NT2/D1 (cell line): ENCODE measurements at regions not wholly inside any gene's neighbourhood (a gene's known extent, or its start where the extent isn't known, plus 50 kb on each side); places are given as distances from the start of the nearest gene placed in this dataset.
A peak's percentile ranks its signal among the peaks of the same experiment; 100 is the strongest.

Experiments
- DNase-seq: peaks from one replicate; pipeline ENCODE4 v3.0.0-alpha.2; 2011; ENCODE audit warnings: low read depth, low spot score
- H3K27me3 ChIP-seq: 2 replicates; pipeline ENCODE4 v1.6.0; 2011; ENCODE audit warnings: mild to moderate bottlenecking; ENCODE audit not compliant: insufficient read length, insufficient read depth
- H3K36me3 ChIP-seq: 2 replicates; pipeline ENCODE4 v1.6.1; 2011; ENCODE audit warnings: mild to moderate bottlenecking, low read length, mixed read lengths; ENCODE audit not compliant: insufficient read depth, insufficient read length
- H3K4me1 ChIP-seq: 2 replicates; pipeline ENCODE4 v1.5.1; 2011; ENCODE audit not compliant: insufficient read depth, insufficient read length
- H3K4me3 ChIP-seq: 2 replicates; pipeline ENCODE4 v1.5.1; 2011; ENCODE audit warnings: low read depth; ENCODE audit not compliant: insufficient read length
- H3K9ac ChIP-seq: 2 replicates; pipeline ENCODE4 v1.6.0; 2011; ENCODE audit warnings: low read depth; ENCODE audit not compliant: insufficient read length
- H3K9me3 ChIP-seq: 2 replicates; pipeline ENCODE4 v1.5.1; 2011; ENCODE audit warnings: mild to moderate bottlenecking, low read length; ENCODE audit not compliant: insufficient read depth
- SUZ12 ChIP-seq: IDR thresholded peaks from 2 replicates; pipeline ENCODE4 v1.6.1; 2011; ENCODE audit not compliant: insufficient read length, insufficient read depth; ENCODE audit errors: extremely low read depth
- YY1 ChIP-seq: IDR thresholded peaks from 2 replicates; pipeline ENCODE4 v1.6.1; 2011; ENCODE audit not compliant: insufficient read length, insufficient read depth
- ZNF274 ChIP-seq: IDR thresholded peaks from 2 replicates; pipeline ENCODE4 v1.6.1; 2011; ENCODE audit warnings: mild to moderate bottlenecking, low read depth, low read length

- Histone ChIP-seq H3K9me3 (no peaks in the 10 kb centered on the region), H3K4me1 (no peaks in the 10 kb centered on the region), H3K9ac (no peak overlapping the region), H3K4me3 (no peak overlapping the region), H3K36me3 (no peaks in the 10 kb centered on the region), H3K27me3 (no peaks in the 10 kb centered on the region)
- DNase-seq = peak; percentile 44
- TF ChIP-seq SUZ12 (no peak), YY1 (no peak), ZNF274 (no peak)
Observed at GRCh38 chr9:18208166-18209059, 265.5 kb upstream of the ADAMTSL1 start.

GRCh38 chr9:18215626-18216025 is 258.3 kb upstream of the ADAMTSL1 start:
- Histone ChIP-seq H3K27me3 (no peaks in the 10 kb centered on the region), H3K4me1 (no peaks in the 10 kb centered on the region), H3K9ac (no peak overlapping the region), H3K9me3 (peaks cover 7% of the 10 kb centered on the region; the same call in 1 of the 2 replicates), H3K4me3 (no peak overlapping the region), H3K36me3 (no peaks in the 10 kb centered on the region)
- TF ChIP-seq SUZ12 = no peak
- no peak for TF ChIP-seq ZNF274
- no peak for TF ChIP-seq YY1
- no peak for DNase-seq

- no peak for DNase-seq
- Histone ChIP-seq H3K9ac (no peak overlapping the region), H3K36me3 (no peaks in the 10 kb centered on the region), H3K4me1 (no peaks in the 10 kb centered on the region), H3K4me3 (no peak overlapping the region), H3K27me3 (no peaks in the 10 kb centered on the region), H3K9me3 (peaks cover 7% of the 10 kb centered on the region; the same call in 1 of the 2 replicates)
- no peak for TF ChIP-seq ZNF274
- TF ChIP-seq YY1 = no peak
- no peak for TF ChIP-seq SUZ12
Observed at GRCh38 chr9:18216376-18216775, 257.6 kb upstream of the ADAMTSL1 start.

- Histone ChIP-seq H3K36me3 (no peaks in the 10 kb centered on the region), H3K4me1 (no peaks in the 10 kb centered on the region), H3K9ac (no peak overlapping the region), H3K9me3 (peaks cover 4% of the 10 kb centered on the region; the same call in 1 of the 2 replicates), H3K27me3 (no peaks in the 10 kb centered on the region), H3K4me3 (no peak overlapping the region)
- TF ChIP-seq ZNF274 = no peak
- TF ChIP-seq YY1 = no peak
- TF ChIP-seq SUZ12 = no peak
- DNase-seq = no peak
Observed at GRCh38 chr9:18228101-18228500, 245.9 kb upstream of the ADAMTSL1 start.

GRCh38 chr9:18229992-18230676 is 243.8 kb upstream of the ADAMTSL1 start:
- no peak for TF ChIP-seq YY1
- TF ChIP-seq SUZ12 = no peak
- TF ChIP-seq ZNF274 = no peak
- DNase-seq = no peak
- no peak overlapping the region for H3K9ac ChIP-seq
- no peaks in the 10 kb centered on the region for H3K27me3 ChIP-seq
- no peaks in the 10 kb centered on the region for H3K4me1 ChIP-seq
- no peaks in the 10 kb centered on the region for H3K9me3 ChIP-seq
- H3K4me3 ChIP-seq = no peak overlapping the region
- H3K36me3 ChIP-seq = no peaks in the 10 kb centered on the region

GRCh38 chr9:18233311-18233710 is 240.6 kb upstream of the ADAMTSL1 start:
- Histone ChIP-seq H3K9me3 (no peaks in the 10 kb centered on the region), H3K9ac (no peak overlapping the region), H3K27me3 (no peaks in the 10 kb centered on the region), H3K4me1 (no peaks in the 10 kb centered on the region), H3K36me3 (no peaks in the 10 kb centered on the region), H3K4me3 (no peak overlapping the region)
- no peak for DNase-seq
- TF ChIP-seq ZNF274 = no peak
- no peak for TF ChIP-seq YY1
- no peak for TF ChIP-seq SUZ12

GRCh38 chr9:18233776-18234445 is 240.0 kb upstream of the ADAMTSL1 start:
- no peaks in the 10 kb centered on the region for H3K9me3 ChIP-seq
- no peak overlapping the region for H3K4me3 ChIP-seq
- no peaks in the 10 kb centered on the region for H3K36me3 ChIP-seq
- DNase-seq = no peak
- no peak for TF ChIP-seq YY1
- no peak for TF ChIP-seq SUZ12
- TF ChIP-seq ZNF274 = no peak
- H3K9ac ChIP-seq = no peak overlapping the region
- H3K4me1 ChIP-seq = no peaks in the 10 kb centered on the region
- H3K27me3 ChIP-seq = no peaks in the 10 kb centered on the region
